Panc1 (cell line): ENCODE measurements at regions not wholly inside any gene's neighbourhood (a gene's known extent, or its start where the extent isn't known, plus 50 kb on each side); places are given as distances from the start of the nearest gene placed in this dataset.

Experiments used
- ATAC-seq: fragments of 200-7000 bp; cut with Tn5 transposase; 2 replicates; pipeline ENCODE4 v1.9.1; 2020; ENCODE audit warnings: mild to moderate bottlenecking, moderate library complexity
- BruUV-seq: library from RNA; stranded (reverse); fragments of 400-500 nt; replicated peaks from 2 replicates; lab custom pipeline; 2021; lab: Mats Ljungman, UMichigan
- CTCF ChIA-PET: fragments of 300-600 bp; sonication (Branson Sonifier 250); formaldehyde crosslinking; loops from one replicate; lab custom pipeline; 2022; ENCODE audit warnings: antibody characterized with exemption; lab: Charles Lee
- POLR2A ChIA-PET: fragments of 300-600 bp; sonication (Branson Sonifier 250); formaldehyde crosslinking; loops from one replicate; lab custom pipeline; 2022; ENCODE audit warnings: antibody characterized with exemption; lab: Charles Lee
- DNase-seq: peaks from one replicate; pipeline ENCODE4 v3.0.0-alpha.2; 2010; ENCODE audit warnings: low read depth, low spot score
- H3K27ac ChIP-seq: 2 replicates; pipeline ENCODE4 v1.5.1; 2011; ENCODE audit warnings: mild to moderate bottlenecking, low read length, inconsistent platforms
- H3K27me3 ChIP-seq: fragments of 200-500 bp; sonication (Bioruptor generic); 2 replicates; pipeline ENCODE4 v1.6.0; 2014; ENCODE audit warnings: low read length, inconsistent platforms; ENCODE audit not compliant: control insufficient read depth, insufficient read depth
- H3K36me3 ChIP-seq: fragments of 200-500 bp; sonication (Bioruptor generic); 2 replicates; pipeline ENCODE4 v1.5.1; 2014; ENCODE audit warnings: inconsistent platforms, mild to moderate bottlenecking, low read length, moderate library complexity; ENCODE audit not compliant: control insufficient read depth, insufficient read depth
- H3K4me1 ChIP-seq: 2 replicates; pipeline ENCODE4 v1.5.1; 2011; ENCODE audit warnings: inconsistent platforms, mild to moderate bottlenecking, low read length, moderate library complexity; ENCODE audit not compliant: control insufficient read depth, insufficient read depth
- H3K4me3 ChIP-seq, 2 experiments: 2 replicates each; pipeline ENCODE4 v1.5.1; 2011 to 2012; ENCODE audit warnings: low read depth in 2 of 2, low read length in 2 of 2, mild to moderate bottlenecking in 2 of 2, inconsistent platforms in 1 of 2, moderate library complexity in 1 of 2
- H3K9me3 ChIP-seq: fragments of 200-500 bp; sonication (Bioruptor generic); 2 replicates; pipeline ENCODE4 v1.5.1; 2014; ENCODE audit warnings: low read depth, mild to moderate bottlenecking, inconsistent platforms, low read length, moderate library complexity; ENCODE audit not compliant: control insufficient read depth, insufficient read depth
- CTCF ChIP-seq: fragments of 450-650 bp; IDR thresholded peaks from 2 replicates; pipeline ENCODE4 v1.5.1; 2017; ENCODE audit warnings: mild to moderate bottlenecking
- POLR2AphosphoS5 ChIP-seq: IDR thresholded peaks from 2 replicates; pipeline ENCODE4 v1.6.1; 2012; ENCODE audit warnings: mild to moderate bottlenecking, low read depth, low read length, moderate library complexity
- REST ChIP-seq, 2 experiments: IDR thresholded peaks; 2 replicates each; pipeline ENCODE4 v1.6.1; 2011 to 2012; ENCODE audit warnings: low read depth in 2 of 2, control low read depth in 1 of 2, low read length in 1 of 2, mild to moderate bottlenecking in 1 of 2, moderate library complexity in 1 of 2; ENCODE audit not compliant: insufficient read depth in 1 of 2
- SIN3A ChIP-seq: IDR thresholded peaks from 2 replicates; pipeline ENCODE4 v1.6.1; 2012; ENCODE audit warnings: low read depth, mild to moderate bottlenecking, low read length, moderate library complexity, borderline replicate concordance; ENCODE audit not compliant: insufficient read depth
- TCF7L2 ChIP-seq: IDR thresholded peaks from 2 replicates; pipeline ENCODE4 v1.6.1; 2011; ENCODE audit warnings: mild to moderate bottlenecking, low read depth, low read length, inconsistent platforms
- in situ Hi-C: cut with HindIII; loops from 2 replicates; pipeline ENCODE4 v1.10.0; 2016; ENCODE audit warnings: low sequenced_read_pairs, low pct_unique_long_range_greater_than_20kb
- intact Hi-C: fragments of 100-400 bp; cut with micrococcal nuclease; formaldehyde crosslinking; loops from one replicate; pipeline ENCODE4 v1.10.0; 2022; ENCODE audit not compliant: unreplicated experiment

- H3K27ac ChIP-seq, result no peak overlapping the region
Measured at GRCh38 chr12:114744285-114744684, 60.3 kb upstream of the TBX3 start.

GRCh38 chr12:114743799-114744198 is 59.8 kb upstream of the TBX3 start:
- no TSS peak for BruUV-seq
- ATAC-seq (no peak), DNase-seq (no peak)
- TF ChIP-seq POLR2AphosphoS5, result no peak
- no peak for TF ChIP-seq CTCF
- TF ChIP-seq REST (IDR thresholded peaks at IDR 0.05; ENCODE audit: insufficient read depth in 1 of 2, low read depth in 2 of 2, low read length in 1 of 2), result no peak
- no peak for TF ChIP-seq TCF7L2
- no peak for TF ChIP-seq SIN3A
- Histone ChIP-seq H3K9me3 (no peaks in the 10 kb centered on the region), H3K27ac (no peak overlapping the region), H3K36me3 (no peaks in the 10 kb centered on the region), H3K4me1 (no peaks in the 10 kb centered on the region), H3K27me3 (no peaks in the 10 kb centered on the region), H3K4me3 (no peak overlapping the region)
- in situ Hi-C loops (no loop called here), intact Hi-C loops (no loop called here)
- ChIA-PET POLR2A (no interaction called here), CTCF (no interaction called here)

More at GRCh38 chr12:114744285-114744684, 60.3 kb upstream of the TBX3 start:
- Histone ChIP-seq H3K4me3 (no peak overlapping the region), H3K36me3 (no peaks in the 10 kb centered on the region), H3K4me1 (no peaks in the 10 kb centered on the region), H3K27me3 (no peaks in the 10 kb centered on the region), H3K9me3 (no peaks in the 10 kb centered on the region)
- no peak for DNase-seq
- intact Hi-C loops, result no loop called here
- in situ Hi-C loops, result no loop called here
- ATAC-seq, result no peak
- no peak for TF ChIP-seq TCF7L2
- TF ChIP-seq CTCF, result no peak
- no peak for TF ChIP-seq SIN3A
- no peak for TF ChIP-seq REST (IDR thresholded peaks at IDR 0.05; ENCODE audit: insufficient read depth in 1 of 2, low read depth in 2 of 2, low read length in 1 of 2)
- TF ChIP-seq POLR2AphosphoS5, result no peak
- ChIA-PET POLR2A (no interaction called here), CTCF (no interaction called here)
- no TSS peak for BruUV-seq
